ENCODE measurements at regions not wholly inside any gene's neighbourhood (a gene's known extent, or its start where the extent isn't known, plus 50 kb on each side); places are given as distances from the start of the nearest gene placed in this dataset.

DNA sequence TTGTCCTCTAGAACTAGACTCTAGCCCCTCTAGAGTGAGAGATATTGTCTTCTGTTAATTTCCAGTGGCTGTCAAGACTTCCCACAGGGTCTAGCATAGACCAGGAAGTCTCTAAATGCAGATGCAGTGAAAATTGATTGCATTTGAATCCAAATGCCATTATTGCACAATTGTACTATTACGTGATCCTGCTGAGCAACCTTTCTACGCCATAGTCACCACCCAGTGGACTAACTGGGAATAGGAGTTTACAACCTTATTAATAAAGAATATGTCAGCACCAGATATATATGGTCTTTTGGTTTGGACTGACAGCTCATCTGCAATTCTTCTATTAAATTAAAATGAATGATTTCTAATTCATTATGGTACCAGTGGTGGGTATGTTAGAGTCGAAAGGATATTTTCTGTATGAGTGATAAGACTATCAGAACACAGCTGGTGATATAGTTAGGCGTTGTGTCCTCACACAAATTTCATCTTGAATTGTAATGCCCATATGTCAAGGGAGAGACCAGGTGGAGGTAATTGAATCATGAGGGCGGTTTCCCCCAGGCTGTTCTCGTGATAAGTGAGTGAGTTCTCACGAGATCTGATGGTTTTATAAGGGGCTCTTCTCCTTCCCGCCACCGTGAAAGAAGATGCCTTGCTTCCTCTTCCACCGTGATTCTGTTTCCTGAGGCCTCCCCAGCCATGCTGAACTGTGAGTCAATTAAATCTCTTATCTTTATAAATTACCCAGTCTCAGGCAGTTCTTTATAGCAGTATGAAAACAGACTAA lies 138.9 kb upstream of the CA10 start:
- Histone ChIP-seq H3K27me3 (peaks cover 0 to 3% of the 10 kb centered on the region in 2 donors), H3K36me3 (replicated peaks in 1 of 2; ENCODE audit: insufficient read depth in 1 of 2, low read depth in 2 of 2) (no peaks in the 10 kb centered on the region), H3K4me3 (no peak overlapping the region), H3K4me1 (no peaks in the 10 kb centered on the region), H3K27ac (no peak overlapping the region), H3K9me3 (no peaks in the 10 kb centered on the region)
- 47 to 51% methylated on average over 10 of the region's 10 CpGs for WGBS, 2 donors
- no peak for DNase-seq
- no peak for TF ChIP-seq POLR2A (IDR thresholded peaks at IDR 0.05)
- TF ChIP-seq, protein P1, sequence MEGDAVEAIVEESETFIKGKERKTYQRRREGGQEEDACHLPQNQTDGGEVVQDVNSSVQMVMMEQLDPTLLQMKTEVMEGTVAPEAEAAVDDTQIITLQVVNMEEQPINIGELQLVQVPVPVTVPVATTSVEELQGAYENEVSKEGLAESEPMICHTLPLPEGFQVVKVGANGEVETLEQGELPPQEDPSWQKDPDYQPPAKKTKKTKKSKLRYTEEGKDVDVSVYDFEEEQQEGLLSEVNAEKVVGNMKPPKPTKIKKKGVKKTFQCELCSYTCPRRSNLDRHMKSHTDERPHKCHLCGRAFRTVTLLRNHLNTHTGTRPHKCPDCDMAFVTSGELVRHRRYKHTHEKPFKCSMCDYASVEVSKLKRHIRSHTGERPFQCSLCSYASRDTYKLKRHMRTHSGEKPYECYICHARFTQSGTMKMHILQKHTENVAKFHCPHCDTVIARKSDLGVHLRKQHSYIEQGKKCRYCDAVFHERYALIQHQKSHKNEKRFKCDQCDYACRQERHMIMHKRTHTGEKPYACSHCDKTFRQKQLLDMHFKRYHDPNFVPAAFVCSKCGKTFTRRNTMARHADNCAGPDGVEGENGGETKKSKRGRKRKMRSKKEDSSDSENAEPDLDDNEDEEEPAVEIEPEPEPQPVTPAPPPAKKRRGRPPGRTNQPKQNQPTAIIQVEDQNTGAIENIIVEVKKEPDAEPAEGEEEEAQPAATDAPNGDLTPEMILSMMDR (IDR thresholded peaks at IDR 0.05) = peak in 4 of 7 experiments; percentile 27 to 43 (median 36)
- no peak for ATAC-seq
- intact Hi-C loops (cut with DNase I) = no loop called here

DNA sequence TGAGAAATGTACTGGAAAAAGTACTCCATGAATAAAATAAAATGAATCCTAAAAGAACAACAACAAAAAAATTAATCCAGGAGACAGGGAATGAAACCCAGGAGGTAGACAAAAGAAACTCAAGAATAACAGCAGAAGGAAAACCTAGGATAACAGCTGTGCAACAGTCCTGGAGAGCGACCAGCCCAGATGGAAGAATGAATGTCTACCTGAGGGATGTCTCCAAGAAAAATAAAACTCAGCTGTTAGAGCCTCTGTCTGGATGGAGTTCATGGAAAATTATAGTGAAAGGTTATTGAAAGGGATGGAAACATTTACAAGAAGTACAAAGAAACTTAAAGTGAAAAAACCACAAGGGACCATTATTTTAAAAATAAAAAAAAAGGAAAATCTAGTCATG lies 135.8 kb upstream of the CA10 start:
- WGBS, 2 donors = 68 to 92% methylated on average over 1 of the region's 1 CpG
- ATAC-seq (no peak), DNase-seq (no peak)
- no peaks in the 10 kb centered on the region for H3K36me3 ChIP-seq (replicated peaks in 1 of 2; ENCODE audit: insufficient read depth in 1 of 2, low read depth in 2 of 2)
- H3K4me1 ChIP-seq = no peaks in the 10 kb centered on the region
- H3K27me3 ChIP-seq = peaks cover 0 to 3% of the 10 kb centered on the region in 2 donors
- TF ChIP-seq POLR2A (IDR thresholded peaks at IDR 0.05) = no peak
- TF ChIP-seq, protein P1 (IDR thresholded peaks at IDR 0.05) = no peak
- no peak overlapping the region for H3K4me3 ChIP-seq
- intact Hi-C loops (cut with DNase I) = no loop called here
- no peaks in the 10 kb centered on the region for H3K9me3 ChIP-seq
- H3K27ac ChIP-seq = no peak overlapping the region

DNA sequence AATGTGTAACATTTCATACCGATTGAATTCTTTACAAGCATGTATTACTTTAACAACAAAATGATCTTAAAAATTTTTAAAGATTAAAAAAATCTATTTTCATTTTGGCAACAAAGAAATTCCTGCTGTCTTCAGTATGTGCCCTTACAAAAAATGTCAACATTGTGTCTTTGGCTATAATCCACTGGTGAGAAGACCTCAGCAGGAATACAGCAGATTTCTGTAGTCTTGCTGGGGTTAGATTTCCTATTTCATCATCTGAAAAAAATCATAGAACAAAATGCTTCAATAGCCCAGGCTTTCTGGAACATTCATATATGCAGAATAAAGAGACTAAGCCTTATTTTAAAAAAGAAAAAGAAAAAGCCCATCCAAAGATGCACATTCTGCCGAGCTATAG lies 129.1 kb upstream of the CA10 start:
- no peak overlapping the region for H3K4me3 ChIP-seq
- no peaks in the 10 kb centered on the region for H3K4me1 ChIP-seq
- no peaks in the 10 kb centered on the region for H3K9me3 ChIP-seq
- intact Hi-C loops (cut with DNase I) = no loop called here
- TF ChIP-seq, protein P1 (IDR thresholded peaks at IDR 0.05) = no peak
- no peak for TF ChIP-seq POLR2A (IDR thresholded peaks at IDR 0.05)
- 74 to 78% methylated on average over 2 of the region's 2 CpGs for WGBS, 2 donors
- H3K27me3 ChIP-seq = no peaks in the 10 kb centered on the region
- no peak overlapping the region for H3K27ac ChIP-seq
- H3K36me3 ChIP-seq (replicated peaks in 1 of 2; ENCODE audit: insufficient read depth in 1 of 2, low read depth in 2 of 2) = no peaks in the 10 kb centered on the region
- ATAC-seq (no peak), DNase-seq (no peak)

- Histone ChIP-seq H3K4me1 (no peaks in the 10 kb centered on the region), H3K27ac (no peak overlapping the region), H3K4me3 (no peak overlapping the region), H3K36me3 (replicated peaks in 1 of 2; ENCODE audit: insufficient read depth in 1 of 2, low read depth in 2 of 2) (no peaks in the 10 kb centered on the region), H3K9me3 (no peaks in the 10 kb centered on the region), H3K27me3 (no peaks in the 10 kb centered on the region)
- DNase-seq = no peak
- intact Hi-C loops (cut with DNase I) = no loop called here
- TF ChIP-seq POLR2A (IDR thresholded peaks at IDR 0.05) = no peak
- TF ChIP-seq, protein P1 (IDR thresholded peaks at IDR 0.05) = no peak
- ATAC-seq = no peak
- 48 to 56% methylated on average over 2 of the region's 2 CpGs for WGBS, 2 donors
These were observed 125.4 kb upstream of the CA10 start for GRCh38 chr17:52283872-52284271.
